HCT116 (cell line): ENCODE measurements at regions not wholly inside any gene's neighbourhood (a gene's known extent, or its start where the extent isn't known, plus 50 kb on each side); places are given as distances from the start of the nearest gene placed in this dataset.

ENCODE experiments used
- ATAC-seq: fragments of 200-7000 bp; cut with Tn5 transposase; 2 replicates; pipeline ENCODE4 v1.9.1; 2020; ENCODE audit warnings: mild to moderate bottlenecking, moderate library complexity
- BruUV-seq: library from RNA; stranded (reverse); fragments of 400-500 nt; replicated peaks from 2 replicates; lab custom pipeline; 2021; lab: Mats Ljungman, UMichigan
- CTCF ChIA-PET: fragments of 300-600 bp; sonication (Branson Sonifier 250); formaldehyde crosslinking; loops from one replicate; lab custom pipeline; 2021; ENCODE audit warnings: antibody characterized with exemption; lab: Charles Lee
- POLR2A ChIA-PET: fragments of 300-600, 350-600 bp; sonication (Branson Sonifier 250); formaldehyde crosslinking; loops from one replicate; lab custom pipeline; 2021; ENCODE audit warnings: antibody characterized with exemption; lab: Charles Lee
- RAD21 ChIA-PET, 2 experiments: fragments of 300-600 bp; sonication (Branson Sonifier 250); formaldehyde crosslinking; loops; one replicate each; lab custom pipeline; 2023; ENCODE audit warnings: low total read pairs in 2 of 2; ENCODE audit not compliant: uncharacterized antibody in 2 of 2, unreplicated experiment in 2 of 2, low non-redundant PET in 1 of 2; lab: Charles Lee
- DNase-seq: peaks from one replicate; pipeline ENCODE4 v3.0.0-alpha.2; 2010; ENCODE audit warnings: low read depth, low spot score
- H2AFZ ChIP-seq: fragments of 200-600 bp; shearing (Covaris generic), sonication (generic); 2 replicates; pipeline ENCODE4 v1.6.1; 2017; ENCODE audit warnings: low read depth, mixed run types, mixed read lengths, antibody characterized with exemption, low read length; ENCODE audit not compliant: poor library complexity, severe bottlenecking
- H3K27ac ChIP-seq: 2 replicates; pipeline ENCODE4 v1.5.1; 2012; ENCODE audit warnings: low read depth, low read length
- H3K27me3 ChIP-seq: fragments of 200-600 bp; sonication (generic); 2 replicates; pipeline ENCODE4 v1.6.1; 2016; ENCODE audit warnings: mixed run types, low read length, mixed read lengths; ENCODE audit not compliant: insufficient read depth
- H3K36me3 ChIP-seq, 2 experiments: fragments of 200-500 bp in 1 of 2; fragments of 200-600 bp in 1 of 2; sonication (Bioruptor generic) in 1 of 2; sonication (generic) in 1 of 2; 2 replicates each; pipeline versions ENCODE4 v1.5.1 to v1.6.1; 2014 to 2016; ENCODE audit warnings: low read length in 2 of 2, inconsistent platforms in 1 of 2, mixed read lengths in 1 of 2, mixed run types in 1 of 2; ENCODE audit not compliant: insufficient read depth in 2 of 2, control insufficient read depth in 1 of 2
- H3K4me1 ChIP-seq, 2 experiments: fragments of 200-600 bp in 1 of 2; sonication (generic) in 1 of 2; 2 replicates each; pipeline versions ENCODE4 v1.5.1 to v1.6.1; 2012 to 2017; ENCODE audit warnings: low read length in 2 of 2, inconsistent platforms in 1 of 2, mild to moderate bottlenecking in 1 of 2, mixed read lengths in 1 of 2, mixed run types in 1 of 2, moderate library complexity in 1 of 2; ENCODE audit not compliant: insufficient read depth in 2 of 2, control insufficient read depth in 1 of 2
- H3K4me2 ChIP-seq: fragments of 200-600 bp; sonication (generic); 2 replicates; pipeline ENCODE4 v1.6.1; 2017; ENCODE audit warnings: mixed run types, low read length, mixed read lengths
- H3K4me3 ChIP-seq, 2 experiments: fragments of 200-600 bp in 1 of 2; sonication (generic) in 1 of 2; replicated peaks in 1 of 2; 2 replicates each; pipeline ENCODE4 v1.5.1; 2011 to 2016; ENCODE audit warnings: low read length in 2 of 2, control low read depth in 1 of 2, low read depth in 1 of 2, mild to moderate bottlenecking in 1 of 2, mixed read lengths in 1 of 2, mixed run types in 1 of 2
- H3K79me2 ChIP-seq: fragments of 200-600 bp; sonication (generic); 2 replicates; pipeline ENCODE4 v1.6.1; 2017; ENCODE audit warnings: mild to moderate bottlenecking, mixed run types, low read length, moderate library complexity, mixed read lengths; ENCODE audit not compliant: insufficient read depth
- H3K9ac ChIP-seq: fragments of 200-600 bp; sonication (generic); 2 replicates; pipeline ENCODE4 v1.6.1; 2016; ENCODE audit warnings: low read length, mixed read lengths
- H3K9me2 ChIP-seq: fragments of 200-600 bp; sonication (generic), shearing (Covaris generic); 2 replicates; pipeline ENCODE4 v1.6.1; 2017; ENCODE audit warnings: mixed run types, mild to moderate bottlenecking, moderate library complexity; ENCODE audit not compliant: insufficient read depth
- H3K9me3 ChIP-seq, 2 experiments: fragments of 200-500 bp in 1 of 2; fragments of 200-600 bp in 1 of 2; sonication (Bioruptor generic) in 1 of 2; sonication (generic) in 1 of 2; 2 replicates each; pipeline ENCODE4 v1.6.1; 2014 to 2017; ENCODE audit warnings: low read length in 2 of 2, mixed read lengths in 2 of 2, inconsistent platforms in 1 of 2, low read depth in 1 of 2, mild to moderate bottlenecking in 1 of 2, mixed run types in 1 of 2, moderate library complexity in 1 of 2; ENCODE audit not compliant: control insufficient read depth in 1 of 2, insufficient read depth in 1 of 2
- H4K20me1 ChIP-seq: fragments of 200-600 bp; sonication (generic), shearing (Covaris generic); 2 replicates; pipeline ENCODE4 v1.6.1; 2017; ENCODE audit warnings: mixed run types, mild to moderate bottlenecking, moderate library complexity; ENCODE audit not compliant: insufficient read depth
- CBX3 ChIP-seq: IDR thresholded peaks from 2 replicates; pipeline ENCODE4 v1.6.1; 2012; ENCODE audit warnings: low read depth
- EGR1 ChIP-seq: IDR thresholded peaks from 2 replicates; pipeline ENCODE4 v1.6.1; 2012; ENCODE audit warnings: low read depth
- ELF1 ChIP-seq: IDR thresholded peaks from 2 replicates; pipeline ENCODE4 v1.6.1; 2012; ENCODE audit warnings: low read depth, borderline replicate concordance
- EZH2 ChIP-seq: fragments of 200-600 bp; sonication (generic); IDR thresholded peaks from 2 replicates; pipeline ENCODE4 v1.6.1; 2017; ENCODE audit warnings: antibody characterized with exemption, mixed run types
- EZH2phosphoT487 ChIP-seq: fragments of 200-600 bp; IDR thresholded peaks from 2 replicates; pipeline ENCODE4 v1.6.1; 2018; ENCODE audit warnings: antibody characterized with exemption, borderline replicate concordance
- FOSL1 ChIP-seq: IDR thresholded peaks from 2 replicates; pipeline ENCODE4 v1.6.1; 2012; ENCODE audit warnings: low read depth
- JUND ChIP-seq: IDR thresholded peaks from 2 replicates; pipeline ENCODE4 v1.6.1; 2012
- POLR2A ChIP-seq: IDR thresholded peaks from 2 replicates; pipeline ENCODE4 v1.7.0; 2011; ENCODE audit warnings: borderline replicate concordance; ENCODE audit not compliant: insufficient read depth, insufficient read length; ENCODE audit errors: extremely low read depth
- POLR2AphosphoS5 ChIP-seq: IDR thresholded peaks from 2 replicates; pipeline ENCODE4 v1.6.1; 2011; ENCODE audit warnings: mild to moderate bottlenecking, low read depth, low read length, moderate library complexity
- SIN3A ChIP-seq: IDR thresholded peaks from 2 replicates; pipeline ENCODE4 v1.6.1; 2012; ENCODE audit warnings: low read depth
- TCF7L2 ChIP-seq: IDR thresholded peaks from 2 replicates; pipeline ENCODE4 v1.7.0; 2011; ENCODE audit warnings: borderline replicate concordance, inconsistent platforms; ENCODE audit not compliant: insufficient read depth, insufficient read length; ENCODE audit errors: extremely low read depth
- YY1 ChIP-seq: IDR thresholded peaks from 2 replicates; pipeline ENCODE4 v1.6.1; 2011; ENCODE audit warnings: low read length, low read depth, moderate library complexity, mild to moderate bottlenecking; ENCODE audit not compliant: insufficient replicate concordance; ENCODE audit errors: extremely low read depth
- ZFX ChIP-seq: fragments of 450-650 bp; IDR thresholded peaks from 2 replicates; pipeline ENCODE4 v1.6.1; 2017
- ZNF274 ChIP-seq: fragments of 200-500 bp; sonication (Bioruptor generic); IDR thresholded peaks from 2 replicates; pipeline ENCODE4 v1.6.1; 2014; ENCODE audit warnings: mild to moderate bottlenecking, low read depth, low read length, inconsistent platforms
- intact Hi-C: fragments of 100-400 bp; cut with micrococcal nuclease; formaldehyde crosslinking; loops from 2 replicates; pipeline ENCODE4 v1.10.0; 2022
- TF ChIP-seq, protein P1 (sequence below): IDR thresholded peaks from 2 replicates; pipeline ENCODE4 v1.6.1; 2012
- TF ChIP-seq, protein P2 (sequence below): IDR thresholded peaks from 2 replicates; pipeline ENCODE4 v1.6.1; 2012
- TF ChIP-seq, protein P3 (sequence below): IDR thresholded peaks from 2 replicates; pipeline ENCODE4 v1.6.1; 2011; ENCODE audit warnings: mild to moderate bottlenecking, low read length, moderate library complexity; ENCODE audit not compliant: insufficient replicate concordance; ENCODE audit errors: extremely low read depth
- TF ChIP-seq, protein P4 (sequence below), 3 experiments: fragments of 200-600 bp in 1 of 3; sonication (generic) in 1 of 3; IDR thresholded peaks in 2 of 3; conservative IDR thresholded peaks in 1 of 3; 2 replicates each; pipeline ENCODE4 v1.5.1; 2012 to 2017; ENCODE audit warnings: low read depth in 2 of 3, low read length in 2 of 3, antibody characterized with exemption in 1 of 3, borderline replicate concordance in 1 of 3, control low read depth in 1 of 3, mild to moderate bottlenecking in 1 of 3, mixed read lengths in 1 of 3, mixed run types in 1 of 3, moderate library complexity in 1 of 3; ENCODE audit not compliant: insufficient read depth in 1 of 3
- TF ChIP-seq, protein P5 (sequence below): IDR thresholded peaks from 2 replicates; pipeline ENCODE4 v1.6.1; 2012; ENCODE audit warnings: low read depth

DNA sequence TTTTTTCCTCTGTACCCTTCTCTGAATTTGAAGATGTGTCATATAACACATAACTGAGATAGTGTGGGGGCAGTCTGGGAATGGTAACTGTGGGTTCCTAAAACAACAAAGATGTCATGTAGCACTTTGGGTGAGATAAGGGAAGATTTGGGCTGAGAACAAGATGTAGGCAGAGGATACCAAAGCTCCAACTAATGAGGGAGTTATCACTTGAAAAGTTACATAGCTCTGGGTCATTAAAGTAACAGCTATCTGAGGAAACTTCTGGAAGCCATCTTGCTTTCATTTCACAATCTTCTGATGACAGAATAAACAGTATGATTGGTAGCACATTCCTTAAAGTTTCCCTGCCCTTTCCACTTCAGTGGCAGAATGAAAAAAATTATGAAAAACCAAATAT, 255.4 kb downstream of the TBX18 start:
- ATAC-seq (no peak), DNase-seq (no peak)
- H3K27me3 ChIP-seq = no peaks in the 10 kb centered on the region
- no peak overlapping the region for H3K4me3 ChIP-seq
- H3K4me1 ChIP-seq = no peaks in the 10 kb centered on the region
- H4K20me1 ChIP-seq = no peaks in the 10 kb centered on the region
- CTCF ChIA-PET = no interaction called here
- H3K79me2 ChIP-seq = no peaks in the 10 kb centered on the region
- no TSS peak for BruUV-seq
- intact Hi-C loops = no loop called here
- POLR2A ChIA-PET = no interaction called here
- TF ChIP-seq POLR2A = no peak
- TF ChIP-seq ZNF274 = no peak
- TF ChIP-seq, protein P1, sequence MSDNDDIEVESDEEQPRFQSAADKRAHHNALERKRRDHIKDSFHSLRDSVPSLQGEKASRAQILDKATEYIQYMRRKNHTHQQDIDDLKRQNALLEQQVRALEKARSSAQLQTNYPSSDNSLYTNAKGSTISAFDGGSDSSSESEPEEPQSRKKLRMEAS = no peak
- no peak for TF ChIP-seq EZH2
- TF ChIP-seq, protein P2, sequence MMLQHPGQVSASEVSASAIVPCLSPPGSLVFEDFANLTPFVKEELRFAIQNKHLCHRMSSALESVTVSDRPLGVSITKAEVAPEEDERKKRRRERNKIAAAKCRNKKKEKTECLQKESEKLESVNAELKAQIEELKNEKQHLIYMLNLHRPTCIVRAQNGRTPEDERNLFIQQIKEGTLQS = no peak
- TF ChIP-seq, protein P3, sequence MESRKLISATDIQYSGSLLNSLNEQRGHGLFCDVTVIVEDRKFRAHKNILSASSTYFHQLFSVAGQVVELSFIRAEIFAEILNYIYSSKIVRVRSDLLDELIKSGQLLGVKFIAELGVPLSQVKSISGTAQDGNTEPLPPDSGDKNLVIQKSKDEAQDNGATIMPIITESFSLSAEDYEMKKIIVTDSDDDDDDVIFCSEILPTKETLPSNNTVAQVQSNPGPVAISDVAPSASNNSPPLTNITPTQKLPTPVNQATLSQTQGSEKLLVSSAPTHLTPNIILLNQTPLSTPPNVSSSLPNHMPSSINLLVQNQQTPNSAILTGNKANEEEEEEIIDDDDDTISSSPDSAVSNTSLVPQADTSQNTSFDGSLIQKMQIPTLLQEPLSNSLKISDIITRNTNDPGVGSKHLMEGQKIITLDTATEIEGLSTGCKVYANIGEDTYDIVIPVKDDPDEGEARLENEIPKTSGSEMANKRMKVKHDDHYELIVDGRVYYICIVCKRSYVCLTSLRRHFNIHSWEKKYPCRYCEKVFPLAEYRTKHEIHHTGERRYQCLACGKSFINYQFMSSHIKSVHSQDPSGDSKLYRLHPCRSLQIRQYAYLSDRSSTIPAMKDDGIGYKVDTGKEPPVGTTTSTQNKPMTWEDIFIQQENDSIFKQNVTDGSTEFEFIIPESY = no peak
- TF ChIP-seq JUND = no peak
- TF ChIP-seq FOSL1 = no peak
- TF ChIP-seq, protein P4, sequence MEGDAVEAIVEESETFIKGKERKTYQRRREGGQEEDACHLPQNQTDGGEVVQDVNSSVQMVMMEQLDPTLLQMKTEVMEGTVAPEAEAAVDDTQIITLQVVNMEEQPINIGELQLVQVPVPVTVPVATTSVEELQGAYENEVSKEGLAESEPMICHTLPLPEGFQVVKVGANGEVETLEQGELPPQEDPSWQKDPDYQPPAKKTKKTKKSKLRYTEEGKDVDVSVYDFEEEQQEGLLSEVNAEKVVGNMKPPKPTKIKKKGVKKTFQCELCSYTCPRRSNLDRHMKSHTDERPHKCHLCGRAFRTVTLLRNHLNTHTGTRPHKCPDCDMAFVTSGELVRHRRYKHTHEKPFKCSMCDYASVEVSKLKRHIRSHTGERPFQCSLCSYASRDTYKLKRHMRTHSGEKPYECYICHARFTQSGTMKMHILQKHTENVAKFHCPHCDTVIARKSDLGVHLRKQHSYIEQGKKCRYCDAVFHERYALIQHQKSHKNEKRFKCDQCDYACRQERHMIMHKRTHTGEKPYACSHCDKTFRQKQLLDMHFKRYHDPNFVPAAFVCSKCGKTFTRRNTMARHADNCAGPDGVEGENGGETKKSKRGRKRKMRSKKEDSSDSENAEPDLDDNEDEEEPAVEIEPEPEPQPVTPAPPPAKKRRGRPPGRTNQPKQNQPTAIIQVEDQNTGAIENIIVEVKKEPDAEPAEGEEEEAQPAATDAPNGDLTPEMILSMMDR (IDR thresholded peaks at IDR 0.05 in 2 of 3, conservative IDR thresholded peaks at IDR 0.05 in 1 of 3; ENCODE audit: borderline replicate concordance in 1 of 3, insufficient read depth in 1 of 3, low read depth in 2 of 3, low read length in 2 of 3) = no peak
- no peak for TF ChIP-seq YY1
- no peak for TF ChIP-seq TCF7L2
- TF ChIP-seq CBX3 = no peak
- TF ChIP-seq ELF1 = no peak
- TF ChIP-seq EZH2phosphoT487 = no peak
- no peak for TF ChIP-seq POLR2AphosphoS5
- TF ChIP-seq, protein P5, sequence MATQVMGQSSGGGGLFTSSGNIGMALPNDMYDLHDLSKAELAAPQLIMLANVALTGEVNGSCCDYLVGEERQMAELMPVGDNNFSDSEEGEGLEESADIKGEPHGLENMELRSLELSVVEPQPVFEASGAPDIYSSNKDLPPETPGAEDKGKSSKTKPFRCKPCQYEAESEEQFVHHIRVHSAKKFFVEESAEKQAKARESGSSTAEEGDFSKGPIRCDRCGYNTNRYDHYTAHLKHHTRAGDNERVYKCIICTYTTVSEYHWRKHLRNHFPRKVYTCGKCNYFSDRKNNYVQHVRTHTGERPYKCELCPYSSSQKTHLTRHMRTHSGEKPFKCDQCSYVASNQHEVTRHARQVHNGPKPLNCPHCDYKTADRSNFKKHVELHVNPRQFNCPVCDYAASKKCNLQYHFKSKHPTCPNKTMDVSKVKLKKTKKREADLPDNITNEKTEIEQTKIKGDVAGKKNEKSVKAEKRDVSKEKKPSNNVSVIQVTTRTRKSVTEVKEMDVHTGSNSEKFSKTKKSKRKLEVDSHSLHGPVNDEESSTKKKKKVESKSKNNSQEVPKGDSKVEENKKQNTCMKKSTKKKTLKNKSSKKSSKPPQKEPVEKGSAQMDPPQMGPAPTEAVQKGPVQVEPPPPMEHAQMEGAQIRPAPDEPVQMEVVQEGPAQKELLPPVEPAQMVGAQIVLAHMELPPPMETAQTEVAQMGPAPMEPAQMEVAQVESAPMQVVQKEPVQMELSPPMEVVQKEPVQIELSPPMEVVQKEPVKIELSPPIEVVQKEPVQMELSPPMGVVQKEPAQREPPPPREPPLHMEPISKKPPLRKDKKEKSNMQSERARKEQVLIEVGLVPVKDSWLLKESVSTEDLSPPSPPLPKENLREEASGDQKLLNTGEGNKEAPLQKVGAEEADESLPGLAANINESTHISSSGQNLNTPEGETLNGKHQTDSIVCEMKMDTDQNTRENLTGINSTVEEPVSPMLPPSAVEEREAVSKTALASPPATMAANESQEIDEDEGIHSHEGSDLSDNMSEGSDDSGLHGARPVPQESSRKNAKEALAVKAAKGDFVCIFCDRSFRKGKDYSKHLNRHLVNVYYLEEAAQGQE = no peak
- no peak for TF ChIP-seq ZFX
- TF ChIP-seq EGR1 = no peak
- no peak for TF ChIP-seq SIN3A
- TF ChIP-seq, all 23 proteins: peak for 0
- RAD21 ChIA-PET = no interaction called here
- H3K27ac ChIP-seq = no peak overlapping the region
- no peak overlapping the region for H3K9ac ChIP-seq
- H3K4me2 ChIP-seq = no peak overlapping the region
- no peaks in the 10 kb centered on the region for H3K36me3 ChIP-seq
- H2AFZ ChIP-seq = no peak overlapping the region
- H3K9me2 ChIP-seq = no peaks in the 10 kb centered on the region
- no peaks in the 10 kb centered on the region for H3K9me3 ChIP-seq
